ENCODE measurements at regions not wholly inside any gene's neighbourhood (a gene's known extent, or its start where the extent isn't known, plus 50 kb on each side); places are given as distances from the start of the nearest gene placed in this dataset.

GRCh38 chr9:90064971-90065370 is 460.2 kb downstream of the GADD45G start:
- H3K4me3 ChIP-seq (ENCODE audit: low read depth, low read length), result no peak overlapping the region
- H3K9me3 ChIP-seq (ENCODE audit: control insufficient read depth, insufficient read depth, low read length), result no peaks in the 10 kb centered on the region
- H3K27me3 ChIP-seq (ENCODE audit: control insufficient read depth, insufficient read depth, low read length), result no peaks in the 10 kb centered on the region
- ChIA-PET CTCF (interaction anchor here (0.5 kb wide), 1 partner anchor 1972 kb away, joined by 6 read pairs; no protein-coding TSS in a partner anchor), POLR2A (no interaction called here)
- no peak for DNase-seq (ENCODE audit: low read depth, low spot score)
- no peak overlapping the region for H3K27ac ChIP-seq (ENCODE audit: low read depth, low read length)
- no peak for TF ChIP-seq CTCF (IDR thresholded peaks at IDR 0.05; ENCODE audit: low read depth, low read length)

- CTCF ChIA-PET, result no interaction called here
Observed at GRCh38 chr9:90065851-90066250, 461.0 kb downstream of the GADD45G start.

GRCh38 chr9:90069085-90069484 is 464.3 kb downstream of the GADD45G start:
- CTCF ChIA-PET, result no interaction called here
- POLR2A ChIA-PET, result no interaction called here
- Histone ChIP-seq H3K4me3 (ENCODE audit: low read depth, low read length) (no peak overlapping the region), H3K9me3 (ENCODE audit: control insufficient read depth, insufficient read depth, low read length) (no peaks in the 10 kb centered on the region), H3K27ac (ENCODE audit: low read depth, low read length) (no peak overlapping the region), H3K27me3 (ENCODE audit: control insufficient read depth, insufficient read depth, low read length) (peaks cover 2% of the 10 kb centered on the region)
- DNase-seq (ENCODE audit: low read depth, low spot score), result no peak
- no peak for TF ChIP-seq CTCF (IDR thresholded peaks at IDR 0.05; ENCODE audit: low read depth, low read length)

More at GRCh38 chr9:90065851-90066250, 461.0 kb downstream of the GADD45G start:
- Histone ChIP-seq H3K27ac (ENCODE audit: low read depth, low read length) (no peak overlapping the region), H3K9me3 (ENCODE audit: control insufficient read depth, insufficient read depth, low read length) (no peaks in the 10 kb centered on the region), H3K27me3 (ENCODE audit: control insufficient read depth, insufficient read depth, low read length) (no peaks in the 10 kb centered on the region), H3K4me3 (ENCODE audit: low read depth, low read length) (no peak overlapping the region)
- TF ChIP-seq CTCF (IDR thresholded peaks at IDR 0.05; ENCODE audit: low read depth, low read length), result no peak
- DNase-seq (ENCODE audit: low read depth, low spot score), result no peak
- POLR2A ChIA-PET, result no interaction called here

GRCh38 chr9:90070056-90070455 is 465.2 kb downstream of the GADD45G start:
- no peak for DNase-seq (ENCODE audit: low read depth, low spot score)
- ChIA-PET POLR2A (no interaction called here), CTCF (interaction anchor here (0.8 kb wide), 1 partner anchor 467 kb away, joined by 3 read pairs; no protein-coding TSS in a partner anchor)
- H3K27ac ChIP-seq (ENCODE audit: low read depth, low read length), result no peak overlapping the region
- peaks cover 2% of the 10 kb centered on the region for H3K27me3 ChIP-seq (ENCODE audit: control insufficient read depth, insufficient read depth, low read length)
- no peaks in the 10 kb centered on the region for H3K9me3 ChIP-seq (ENCODE audit: control insufficient read depth, insufficient read depth, low read length)
- no peak overlapping the region for H3K4me3 ChIP-seq (ENCODE audit: low read depth, low read length)
- no peak for TF ChIP-seq CTCF (IDR thresholded peaks at IDR 0.05; ENCODE audit: low read depth, low read length)

GRCh38 chr9:90070469-90070868 is 465.7 kb downstream of the GADD45G start:
- ChIA-PET CTCF (interaction anchor here (0.8 kb wide), 1 partner anchor 468 kb away, joined by 3 read pairs; no protein-coding TSS in a partner anchor), POLR2A (no interaction called here)
- peaks cover 2% of the 10 kb centered on the region for H3K27me3 ChIP-seq (ENCODE audit: control insufficient read depth, insufficient read depth, low read length)
- H3K9me3 ChIP-seq (ENCODE audit: control insufficient read depth, insufficient read depth, low read length), result no peaks in the 10 kb centered on the region
- no peak overlapping the region for H3K4me3 ChIP-seq (ENCODE audit: low read depth, low read length)
- TF ChIP-seq CTCF (IDR thresholded peaks at IDR 0.05; ENCODE audit: low read depth, low read length), result no peak
- no peak overlapping the region for H3K27ac ChIP-seq (ENCODE audit: low read depth, low read length)
- DNase-seq (ENCODE audit: low read depth, low spot score), result no peak

Data from AG04450 (cell line).